C4-2B (cell line): ENCODE measurements at regions not wholly inside any gene's neighbourhood (a gene's known extent, or its start where the extent isn't known, plus 50 kb on each side); places are given as distances from the start of the nearest gene placed in this dataset.

Source experiments
- ZFX ChIP-seq: fragments of 450-650 bp; IDR thresholded peaks from 2 replicates; pipeline ENCODE4 v1.6.1; 2017
- TF ChIP-seq, protein P1 (sequence below): fragments of 450-650 bp; conservative IDR thresholded peaks from 2 replicates; pipeline ENCODE4 v1.5.1; 2017; ENCODE audit warnings: mild to moderate bottlenecking

DNA sequence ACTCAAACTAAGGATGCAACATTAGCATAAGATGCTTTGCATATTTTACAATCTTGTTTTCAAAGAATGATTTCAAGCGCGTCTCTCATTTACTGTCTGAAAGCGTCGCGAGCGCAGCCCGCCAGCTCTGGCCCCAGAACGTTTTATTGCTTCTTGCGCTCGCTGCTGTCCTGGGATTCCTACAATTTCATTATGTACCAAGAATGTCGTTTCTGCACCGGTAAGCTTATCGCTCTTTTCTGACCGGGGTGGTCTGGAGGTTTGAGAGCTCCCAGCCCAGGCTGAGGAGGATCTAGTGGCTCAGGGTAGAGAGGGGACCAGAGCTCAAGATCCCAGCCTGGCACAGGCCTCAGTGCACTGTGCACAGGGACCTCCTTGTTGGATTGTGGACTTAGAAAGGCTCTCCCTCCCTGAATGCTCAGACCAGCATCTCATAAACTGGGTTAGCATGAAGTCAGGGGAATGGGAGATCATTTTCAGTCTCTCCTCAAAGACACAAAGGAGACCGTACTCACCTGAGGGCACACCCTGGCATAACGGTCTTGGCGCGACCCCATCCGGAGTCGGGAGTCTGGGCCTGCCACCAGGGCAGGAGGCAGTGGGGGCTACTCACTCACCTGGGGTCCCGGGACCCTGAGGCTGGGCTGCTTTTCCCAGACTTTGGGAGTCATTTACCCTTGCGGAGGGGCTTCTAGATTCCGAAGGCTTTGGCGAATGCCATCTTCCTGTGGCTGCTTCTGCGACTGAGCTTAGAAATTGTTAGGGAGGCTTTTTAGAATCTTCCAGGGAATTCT lies 817.4 kb downstream of the BRD1 start:
- TF ChIP-seq, protein P1, sequence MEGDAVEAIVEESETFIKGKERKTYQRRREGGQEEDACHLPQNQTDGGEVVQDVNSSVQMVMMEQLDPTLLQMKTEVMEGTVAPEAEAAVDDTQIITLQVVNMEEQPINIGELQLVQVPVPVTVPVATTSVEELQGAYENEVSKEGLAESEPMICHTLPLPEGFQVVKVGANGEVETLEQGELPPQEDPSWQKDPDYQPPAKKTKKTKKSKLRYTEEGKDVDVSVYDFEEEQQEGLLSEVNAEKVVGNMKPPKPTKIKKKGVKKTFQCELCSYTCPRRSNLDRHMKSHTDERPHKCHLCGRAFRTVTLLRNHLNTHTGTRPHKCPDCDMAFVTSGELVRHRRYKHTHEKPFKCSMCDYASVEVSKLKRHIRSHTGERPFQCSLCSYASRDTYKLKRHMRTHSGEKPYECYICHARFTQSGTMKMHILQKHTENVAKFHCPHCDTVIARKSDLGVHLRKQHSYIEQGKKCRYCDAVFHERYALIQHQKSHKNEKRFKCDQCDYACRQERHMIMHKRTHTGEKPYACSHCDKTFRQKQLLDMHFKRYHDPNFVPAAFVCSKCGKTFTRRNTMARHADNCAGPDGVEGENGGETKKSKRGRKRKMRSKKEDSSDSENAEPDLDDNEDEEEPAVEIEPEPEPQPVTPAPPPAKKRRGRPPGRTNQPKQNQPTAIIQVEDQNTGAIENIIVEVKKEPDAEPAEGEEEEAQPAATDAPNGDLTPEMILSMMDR: no peak
- no peak for TF ChIP-seq ZFX
